H9 (cell line): ENCODE measurements at regions not wholly inside any gene's neighbourhood (a gene's known extent, or its start where the extent isn't known, plus 50 kb on each side); places are given as distances from the start of the nearest gene placed in this dataset.

Experiments used
- DNase-seq: peaks from one replicate; pipeline ENCODE4 v3.0.0-alpha.2; 2017
- H2AFZ ChIP-seq: one replicate; pipeline ENCODE4 v1.6.1; 2013; ENCODE audit warnings: mild to moderate bottlenecking, low read length, control low read depth, moderate library complexity
- H2AK5ac ChIP-seq: 2 replicates; pipeline ENCODE4 v1.6.1; 2013; ENCODE audit warnings: low read length, control low read depth, mixed read lengths; ENCODE audit not compliant: insufficient read length
- H2BK120ac ChIP-seq: one replicate; pipeline ENCODE4 v1.6.1; 2013; ENCODE audit warnings: low read depth, mild to moderate bottlenecking, low read length, control low read depth, inconsistent platforms; ENCODE audit not compliant: poor library complexity, severe bottlenecking
- H2BK12ac ChIP-seq: 2 replicates; pipeline ENCODE4 v1.6.1; 2013; ENCODE audit warnings: low read length, control low read depth, mixed read lengths, low read depth; ENCODE audit not compliant: insufficient read length
- H2BK15ac ChIP-seq: 2 replicates; pipeline ENCODE4 v1.6.1; 2013; ENCODE audit warnings: low read depth, low read length, control low read depth
- H2BK20ac ChIP-seq: one replicate; pipeline ENCODE4 v1.6.1; 2013; ENCODE audit warnings: low read depth, mild to moderate bottlenecking, low read length, control low read depth, inconsistent platforms; ENCODE audit not compliant: poor library complexity, severe bottlenecking
- H2BK5ac ChIP-seq: 2 replicates; pipeline ENCODE4 v1.6.1; 2013; ENCODE audit warnings: low read length, control low read depth, mixed read lengths; ENCODE audit not compliant: insufficient read length
- H3K14ac ChIP-seq: 2 replicates; pipeline ENCODE4 v1.6.1; 2013; ENCODE audit warnings: low read length, control low read depth; ENCODE audit not compliant: insufficient read depth
- H3K18ac ChIP-seq: 2 replicates; pipeline ENCODE4 v1.6.1; 2013; ENCODE audit warnings: low read depth, mild to moderate bottlenecking, mixed read lengths, low read length, control low read depth; ENCODE audit not compliant: insufficient read length
- H3K23ac ChIP-seq: 2 replicates; pipeline ENCODE4 v1.6.1; 2013; ENCODE audit warnings: low read length, control low read depth, mixed read lengths, low read depth; ENCODE audit not compliant: insufficient read length
- H3K23me2 ChIP-seq: 2 replicates; pipeline ENCODE4 v1.6.1; 2013; ENCODE audit warnings: low read depth, mild to moderate bottlenecking, mixed read lengths, low read length, control low read depth; ENCODE audit not compliant: insufficient read length, poor library complexity, severe bottlenecking
- H3K27ac ChIP-seq: 2 replicates; pipeline ENCODE4 v1.5.1; 2013; ENCODE audit warnings: low read length, control low read depth, mixed read lengths, low read depth; ENCODE audit not compliant: insufficient read length
- H3K27me3 ChIP-seq: 2 replicates; pipeline ENCODE4 v1.6.1; 2013; ENCODE audit warnings: low read length, control low read depth, inconsistent platforms; ENCODE audit not compliant: insufficient read depth
- H3K4ac ChIP-seq: 2 replicates; pipeline ENCODE4 v1.6.1; 2013; ENCODE audit warnings: low read depth, mild to moderate bottlenecking, control low read depth, inconsistent platforms, low read length, moderate library complexity
- H3K4me1 ChIP-seq: 2 replicates; pipeline ENCODE4 v1.6.1; 2013; ENCODE audit warnings: low read length, control low read depth, inconsistent platforms; ENCODE audit not compliant: insufficient read depth
- H3K4me2 ChIP-seq: 2 replicates; pipeline ENCODE4 v1.6.1; 2013; ENCODE audit warnings: low read length, control low read depth, mixed read lengths; ENCODE audit not compliant: insufficient read length, insufficient read depth
- H3K56ac ChIP-seq: 2 replicates; pipeline ENCODE4 v1.6.1; 2013; ENCODE audit warnings: low read depth, mild to moderate bottlenecking, mixed read lengths, low read length, control low read depth; ENCODE audit not compliant: insufficient read length
- H3K79me1 ChIP-seq: 2 replicates; pipeline ENCODE4 v1.6.1; 2013; ENCODE audit warnings: low read depth, mild to moderate bottlenecking, moderate library complexity, low read length, control low read depth, inconsistent platforms; ENCODE audit not compliant: insufficient read depth, poor library complexity, severe bottlenecking
- H3K79me2 ChIP-seq: 2 replicates; pipeline ENCODE4 v1.6.1; 2013; ENCODE audit warnings: low read length, control low read depth, inconsistent platforms; ENCODE audit not compliant: insufficient read depth
- H3K9ac ChIP-seq: 2 replicates; pipeline ENCODE4 v1.6.1; 2013; ENCODE audit warnings: low read length, control low read depth, mixed read lengths; ENCODE audit not compliant: insufficient read length; ENCODE audit errors: extremely low read depth
- H3K9me3 ChIP-seq: one replicate; pipeline ENCODE4 v1.6.1; 2013; ENCODE audit warnings: low read depth, low read length, inconsistent platforms; ENCODE audit not compliant: control insufficient read depth
- H3T11ph ChIP-seq: one replicate; pipeline ENCODE4 v1.6.1; 2013; ENCODE audit warnings: mild to moderate bottlenecking, low read length, control low read depth, inconsistent platforms
- H4K20me1 ChIP-seq: one replicate; pipeline ENCODE4 v1.6.1; 2013; ENCODE audit not compliant: control insufficient read depth, insufficient read length, insufficient read depth
- H4K5ac ChIP-seq: 2 replicates; pipeline ENCODE4 v1.6.1; 2013; ENCODE audit warnings: low read depth, mild to moderate bottlenecking, mixed read lengths, low read length, control low read depth; ENCODE audit not compliant: insufficient read length
- H4K8ac ChIP-seq: replicated peaks from 2 replicates; pipeline ENCODE4 v1.6.1; 2013; ENCODE audit warnings: low read length, control low read depth, mixed read lengths, low read depth; ENCODE audit not compliant: insufficient read length
- H4K91ac ChIP-seq: 2 replicates; pipeline ENCODE4 v1.6.1; 2013; ENCODE audit warnings: low read depth, mild to moderate bottlenecking, moderate library complexity, mixed read lengths, low read length, control low read depth; ENCODE audit not compliant: insufficient read length
- H3K27ac Mint-ChIP-seq, 3 experiments: 2 replicates in 2 of 3; 3 replicates in 1 of 3; pipeline ENCODE4 v1.8.0; 2020 to 2021; ENCODE audit warnings: mixed read lengths in 3 of 3, mild to moderate bottlenecking in 1 of 3, moderate library complexity in 1 of 3
- H3K27me3 Mint-ChIP-seq: 2 replicates; pipeline ENCODE4 v1.8.0; 2021; ENCODE audit warnings: low read depth, mild to moderate bottlenecking, moderate library complexity, mixed read lengths
- H3K36me3 Mint-ChIP-seq, 3 experiments: 2 replicates in 2 of 3; 3 replicates in 1 of 3; pipeline ENCODE4 v1.8.0; 2020 to 2021; ENCODE audit warnings: low read depth in 3 of 3, mixed read lengths in 3 of 3; ENCODE audit not compliant: insufficient read depth in 1 of 3
- H3K4me1 Mint-ChIP-seq, 2 experiments: 2 replicates each; pipeline ENCODE4 v1.8.0; 2020; ENCODE audit warnings: mixed read lengths in 2 of 2
- H3K4me3 Mint-ChIP-seq, 2 experiments: 2 replicates in 1 of 2; 3 replicates in 1 of 2; pipeline ENCODE4 v1.8.0; 2020 to 2021; ENCODE audit warnings: mild to moderate bottlenecking in 2 of 2, mixed read lengths in 2 of 2, moderate library complexity in 1 of 2
- H3K9me3 Mint-ChIP-seq, 2 experiments: 2 replicates in 1 of 2; 3 replicates in 1 of 2; pipeline ENCODE4 v1.8.0; 2020; ENCODE audit warnings: mild to moderate bottlenecking in 2 of 2, mixed read lengths in 2 of 2, moderate library complexity in 1 of 2
- WGBS: extraction: QIAGEN DNeasy Blood & Tissue Kit; methylation state at CpG from one replicate; pipeline ENCODE4 v1.1.7; 2013; ENCODE audit warnings: missing lambda C conversion rate, low lambda C conversion rate, mixed read lengths; ENCODE audit not compliant: insufficient read length; ENCODE audit errors: extremely low coverage; 5-methylcytosine and 5-hydroxymethylcytosine counted together
- TF ChIP-seq, protein P1 (sequence below): fragments of 200-600 bp; sonication (generic); conservative IDR thresholded peaks from 3 replicates; pipeline ENCODE4 v1.8.0; 2021; ENCODE audit warnings: antibody characterized with exemption, mild to moderate bottlenecking

DNA sequence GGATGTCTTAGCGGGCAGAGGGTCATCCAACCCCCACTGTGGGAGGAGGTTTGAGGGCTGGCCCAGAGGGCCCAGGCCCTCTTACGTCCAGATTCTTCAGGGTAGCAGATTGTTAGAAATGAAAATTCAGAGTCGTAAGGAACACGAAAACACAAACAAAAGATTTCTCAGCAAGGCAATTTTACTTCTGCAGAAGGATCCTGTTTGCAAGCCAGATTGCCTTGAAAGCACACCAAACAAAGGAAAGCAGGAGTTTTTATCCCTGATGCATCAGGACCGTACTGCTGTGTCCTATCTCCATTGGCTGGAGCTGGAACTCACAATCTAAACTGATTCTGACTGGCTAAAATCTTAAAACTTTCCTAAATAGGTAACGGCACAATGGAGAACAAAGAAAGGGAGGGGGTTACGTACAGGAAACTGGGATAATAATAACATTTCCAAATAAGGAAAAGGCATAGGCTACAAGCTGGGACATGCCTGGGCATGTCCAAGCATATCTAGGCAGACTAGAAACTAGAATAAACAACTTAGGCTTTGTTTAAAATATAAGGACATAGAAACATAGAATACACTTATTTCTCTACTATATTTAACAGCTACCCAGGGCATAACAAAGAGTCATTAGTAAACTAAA lies 97.3 kb upstream of the C2CD4B start:
- H3K14ac ChIP-seq, result no peak overlapping the region
- Mint-ChIP-seq H3K27me3 (peaks cover 9% of the 10 kb centered on the region), H3K27ac (no peak overlapping the region), H3K36me3 (peaks cover 20 to 48% (median 42%) of the 10 kb centered on the region in 3 experiments), H3K4me3 (no peak overlapping the region), H3K4me1 (no peaks in the 10 kb centered on the region), H3K9me3 (peaks cover 59 to 68% of the 10 kb centered on the region in 2 experiments)
- H4K8ac ChIP-seq, result no peak overlapping the region
- TF ChIP-seq, protein P1, sequence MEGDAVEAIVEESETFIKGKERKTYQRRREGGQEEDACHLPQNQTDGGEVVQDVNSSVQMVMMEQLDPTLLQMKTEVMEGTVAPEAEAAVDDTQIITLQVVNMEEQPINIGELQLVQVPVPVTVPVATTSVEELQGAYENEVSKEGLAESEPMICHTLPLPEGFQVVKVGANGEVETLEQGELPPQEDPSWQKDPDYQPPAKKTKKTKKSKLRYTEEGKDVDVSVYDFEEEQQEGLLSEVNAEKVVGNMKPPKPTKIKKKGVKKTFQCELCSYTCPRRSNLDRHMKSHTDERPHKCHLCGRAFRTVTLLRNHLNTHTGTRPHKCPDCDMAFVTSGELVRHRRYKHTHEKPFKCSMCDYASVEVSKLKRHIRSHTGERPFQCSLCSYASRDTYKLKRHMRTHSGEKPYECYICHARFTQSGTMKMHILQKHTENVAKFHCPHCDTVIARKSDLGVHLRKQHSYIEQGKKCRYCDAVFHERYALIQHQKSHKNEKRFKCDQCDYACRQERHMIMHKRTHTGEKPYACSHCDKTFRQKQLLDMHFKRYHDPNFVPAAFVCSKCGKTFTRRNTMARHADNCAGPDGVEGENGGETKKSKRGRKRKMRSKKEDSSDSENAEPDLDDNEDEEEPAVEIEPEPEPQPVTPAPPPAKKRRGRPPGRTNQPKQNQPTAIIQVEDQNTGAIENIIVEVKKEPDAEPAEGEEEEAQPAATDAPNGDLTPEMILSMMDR, result no peak
- no peak overlapping the region for H2BK20ac ChIP-seq
- H2BK12ac ChIP-seq, result no peak overlapping the region
- DNase-seq, result no peak
- H4K91ac ChIP-seq, result no peak overlapping the region
- H4K5ac ChIP-seq, result no peak overlapping the region
- H3K4me1 ChIP-seq, result no peaks in the 10 kb centered on the region
- H2BK5ac ChIP-seq, result no peak overlapping the region
- no peak overlapping the region for H3T11ph ChIP-seq
- H3K9me3 ChIP-seq, result peaks cover 33% of the 10 kb centered on the region
- H2BK15ac ChIP-seq, result no peak overlapping the region
- no peak overlapping the region for H2AFZ ChIP-seq
- no peaks in the 10 kb centered on the region for H3K79me1 ChIP-seq
- no peaks in the 10 kb centered on the region for H3K23me2 ChIP-seq
- H3K23ac ChIP-seq, result no peak overlapping the region
- H3K27ac ChIP-seq, result no peak overlapping the region
- no peaks in the 10 kb centered on the region for H3K27me3 ChIP-seq
- no peak overlapping the region for H2BK120ac ChIP-seq
- H3K18ac ChIP-seq, result no peak overlapping the region
- H3K9ac ChIP-seq, result no peak overlapping the region
- H2AK5ac ChIP-seq, result no peak overlapping the region
- H3K79me2 ChIP-seq, result no peaks in the 10 kb centered on the region
- no peak overlapping the region for H3K4me2 ChIP-seq
- H3K4ac ChIP-seq, result no peak overlapping the region
- H4K20me1 ChIP-seq, result no peaks in the 10 kb centered on the region
- no peak overlapping the region for H3K56ac ChIP-seq
- WGBS, result no CpG with 5 or more reads among the region's 7 CpGs
